Progenitor cell of endocrine pancreas (in vitro differentiated cells): ENCODE measurements at regions not wholly inside any gene's neighbourhood (a gene's known extent, or its start where the extent isn't known, plus 50 kb on each side); places are given as distances from the start of the nearest gene placed in this dataset.
"Not testable (repeated sequence)": the region's sequence is repeated elsewhere in the genome, so short reads cannot be mapped to it uniquely, and the experiment has no call there.

Experiments
- DNase-seq: peaks from one replicate; pipeline ENCODE4 v3.0.0; 2021; ENCODE audit warnings: low spot score; ENCODE audit not compliant: unreplicated experiment
- H3K27ac Mint-ChIP-seq: 2 replicates; pipeline ENCODE4 v1.8.0; 2021; ENCODE audit warnings: mild to moderate bottlenecking, moderate library complexity, mixed read lengths
- H3K27me3 Mint-ChIP-seq: 2 replicates; pipeline ENCODE4 v1.8.0; 2021; ENCODE audit warnings: mixed read lengths
- H3K36me3 Mint-ChIP-seq: 2 replicates; pipeline ENCODE4 v1.8.0; 2022; ENCODE audit warnings: mixed read lengths; ENCODE audit not compliant: insufficient read depth
- H3K4me1 Mint-ChIP-seq: 2 replicates; pipeline ENCODE4 v1.8.0; 2021; ENCODE audit warnings: low read depth, mixed read lengths
- H3K4me3 Mint-ChIP-seq: 2 replicates; pipeline ENCODE4 v1.8.0; 2021; ENCODE audit warnings: low read depth, mild to moderate bottlenecking, moderate library complexity, mixed read lengths
- H3K9me3 Mint-ChIP-seq: 2 replicates; pipeline ENCODE4 v1.8.0; 2021; ENCODE audit warnings: low read depth, mixed read lengths
- TF ChIP-seq, protein P1 (sequence below): fragments of 200-600 bp; sonication (generic); IDR thresholded peaks from one replicate; pipeline ENCODE4 v1.5.0; 2021; ENCODE audit warnings: antibody characterized with exemption, mild to moderate bottlenecking; ENCODE audit not compliant: unreplicated experiment

DNA sequence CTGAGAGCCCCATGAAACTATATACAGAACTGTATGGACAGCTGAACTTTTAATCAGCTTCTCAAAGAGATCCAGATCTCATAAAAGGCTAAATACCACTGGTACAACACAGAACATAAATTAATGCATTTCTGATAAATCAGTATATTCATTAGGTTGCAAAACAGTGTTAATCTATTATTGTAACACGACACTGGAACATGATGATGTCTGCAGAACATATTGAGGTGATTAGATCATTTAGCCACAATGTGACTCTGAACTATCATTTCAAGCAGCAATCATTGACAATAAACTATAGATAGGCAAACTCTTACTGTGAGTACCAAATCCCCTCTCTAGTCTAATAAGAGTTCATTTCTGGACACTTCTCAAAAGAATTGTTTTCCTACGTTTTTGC is 50.3 kb downstream of the GASK1B start:
- no peaks in the 10 kb centered on the region for H3K36me3 Mint-ChIP-seq
- no peaks in the 10 kb centered on the region for H3K27me3 Mint-ChIP-seq
- peaks cover 8% of the 10 kb centered on the region for H3K4me1 Mint-ChIP-seq
- H3K4me3 Mint-ChIP-seq = no peak overlapping the region
- DNase-seq = no peak
- H3K27ac Mint-ChIP-seq = no peak overlapping the region
- no peaks in the 10 kb centered on the region for H3K9me3 Mint-ChIP-seq
- TF ChIP-seq, protein P1, sequence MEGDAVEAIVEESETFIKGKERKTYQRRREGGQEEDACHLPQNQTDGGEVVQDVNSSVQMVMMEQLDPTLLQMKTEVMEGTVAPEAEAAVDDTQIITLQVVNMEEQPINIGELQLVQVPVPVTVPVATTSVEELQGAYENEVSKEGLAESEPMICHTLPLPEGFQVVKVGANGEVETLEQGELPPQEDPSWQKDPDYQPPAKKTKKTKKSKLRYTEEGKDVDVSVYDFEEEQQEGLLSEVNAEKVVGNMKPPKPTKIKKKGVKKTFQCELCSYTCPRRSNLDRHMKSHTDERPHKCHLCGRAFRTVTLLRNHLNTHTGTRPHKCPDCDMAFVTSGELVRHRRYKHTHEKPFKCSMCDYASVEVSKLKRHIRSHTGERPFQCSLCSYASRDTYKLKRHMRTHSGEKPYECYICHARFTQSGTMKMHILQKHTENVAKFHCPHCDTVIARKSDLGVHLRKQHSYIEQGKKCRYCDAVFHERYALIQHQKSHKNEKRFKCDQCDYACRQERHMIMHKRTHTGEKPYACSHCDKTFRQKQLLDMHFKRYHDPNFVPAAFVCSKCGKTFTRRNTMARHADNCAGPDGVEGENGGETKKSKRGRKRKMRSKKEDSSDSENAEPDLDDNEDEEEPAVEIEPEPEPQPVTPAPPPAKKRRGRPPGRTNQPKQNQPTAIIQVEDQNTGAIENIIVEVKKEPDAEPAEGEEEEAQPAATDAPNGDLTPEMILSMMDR = no peak

DNA sequence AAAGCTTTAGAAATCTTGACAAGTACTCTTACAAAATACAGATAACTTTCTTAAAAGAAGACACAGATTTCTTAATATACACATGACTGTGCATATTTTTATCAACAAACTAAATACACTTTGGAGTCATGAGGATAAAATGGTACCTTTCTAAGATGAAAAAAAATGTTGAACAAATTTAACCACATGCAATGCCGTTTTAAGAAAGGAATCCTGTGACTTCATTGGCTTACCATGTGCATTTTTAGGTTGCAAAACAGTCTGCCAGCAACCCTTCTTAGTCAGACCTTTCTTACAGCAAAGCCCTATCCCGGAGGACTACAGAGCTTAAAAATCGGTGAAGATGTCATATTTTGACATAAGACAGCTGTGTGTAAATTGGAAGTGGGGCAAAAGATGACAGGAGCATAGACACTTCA is 51.7 kb downstream of the GASK1B start:
- Mint-ChIP-seq H3K27me3 (no peaks in the 10 kb centered on the region), H3K9me3 (no peaks in the 10 kb centered on the region), H3K27ac (no peak overlapping the region), H3K36me3 (no peaks in the 10 kb centered on the region), H3K4me3 (no peak overlapping the region), H3K4me1 (peaks cover 8% of the 10 kb centered on the region)
- TF ChIP-seq, protein P1 = no peak
- DNase-seq = no peak

DNA sequence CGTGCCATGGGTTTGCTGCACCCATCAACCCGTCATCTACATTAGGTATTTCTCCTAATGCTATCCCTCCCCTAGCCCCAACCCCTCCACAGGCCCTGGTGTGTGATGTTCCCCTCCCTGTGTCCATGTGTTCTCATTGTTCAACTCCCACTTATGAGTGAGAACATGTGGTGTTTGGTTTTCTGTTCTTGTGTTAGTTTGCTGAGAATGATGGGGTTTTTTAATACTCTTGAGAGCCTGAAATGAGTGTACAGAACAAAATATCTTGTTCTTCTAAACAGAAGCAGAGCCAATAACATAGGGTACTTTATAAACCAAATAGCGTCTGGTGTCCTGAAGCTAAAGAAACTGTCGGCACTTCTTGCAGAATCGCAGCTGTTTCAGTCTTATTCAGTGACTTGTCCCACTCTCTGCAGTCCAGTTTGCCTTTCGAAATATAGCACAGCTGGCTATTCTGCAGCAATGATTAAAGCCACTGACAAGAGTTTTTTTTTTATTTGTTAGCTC is 52.1 kb downstream of the GASK1B start:
- H3K4me3 Mint-ChIP-seq, DNase-seq, H3K4me1 Mint-ChIP-seq, H3K36me3 Mint-ChIP-seq, H3K27me3 Mint-ChIP-seq, H3K27ac Mint-ChIP-seq, H3K9me3 Mint-ChIP-seq: not testable (repeated sequence)

DNA sequence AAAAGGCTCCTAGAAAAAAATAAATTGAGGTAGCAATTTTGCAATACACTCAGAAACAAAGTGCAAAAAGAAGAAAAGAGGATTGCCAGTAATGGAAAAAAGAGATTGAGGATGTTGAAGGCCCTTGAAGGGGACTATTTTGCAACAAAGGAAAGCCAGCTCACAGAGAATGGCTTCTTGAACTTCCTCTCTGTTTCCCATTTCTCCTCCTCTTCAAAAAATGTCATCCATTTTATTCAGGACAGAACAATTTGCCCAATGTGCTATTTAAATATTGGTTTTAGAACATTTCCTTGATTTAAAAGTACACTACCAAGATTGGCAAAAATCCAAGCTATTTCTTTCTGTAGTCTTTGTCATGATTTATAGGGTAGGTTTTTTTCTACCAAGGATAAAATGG is 60.2 kb downstream of the GASK1B start:
- Mint-ChIP-seq H3K27me3 (no peaks in the 10 kb centered on the region), H3K4me1 (peaks cover 11% of the 10 kb centered on the region), H3K4me3 (no peak overlapping the region), H3K36me3 (no peaks in the 10 kb centered on the region), H3K27ac (no peak overlapping the region), H3K9me3 (peaks cover 4% of the 10 kb centered on the region)
- no peak for DNase-seq
- TF ChIP-seq, protein P1 = no peak

DNA sequence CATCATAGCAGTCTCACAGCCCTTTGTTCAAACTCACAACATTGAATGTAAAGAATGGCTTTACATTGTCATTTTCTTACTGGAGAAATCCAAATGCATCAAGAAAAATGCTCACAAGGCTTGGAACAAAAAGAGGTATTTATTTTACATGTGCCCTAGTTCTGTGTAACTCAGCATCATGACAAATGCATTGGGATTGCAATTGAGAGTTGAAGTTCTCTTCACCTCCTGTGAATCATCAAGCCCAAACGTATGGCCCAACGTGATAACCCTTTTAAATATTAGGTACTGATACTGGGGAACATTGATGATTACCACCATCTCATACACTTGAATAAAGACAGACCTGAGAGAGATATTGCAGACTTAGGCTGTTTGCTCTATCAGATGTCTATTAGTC is 61.6 kb downstream of the GASK1B start:
- peaks cover 11% of the 10 kb centered on the region for H3K4me1 Mint-ChIP-seq
- no peak for DNase-seq
- H3K9me3 Mint-ChIP-seq = peaks cover 4% of the 10 kb centered on the region
- no peak overlapping the region for H3K27ac Mint-ChIP-seq
- H3K27me3 Mint-ChIP-seq = no peaks in the 10 kb centered on the region
- no peaks in the 10 kb centered on the region for H3K36me3 Mint-ChIP-seq
- TF ChIP-seq, protein P1 = no peak
- H3K4me3 Mint-ChIP-seq = no peak overlapping the region

DNA sequence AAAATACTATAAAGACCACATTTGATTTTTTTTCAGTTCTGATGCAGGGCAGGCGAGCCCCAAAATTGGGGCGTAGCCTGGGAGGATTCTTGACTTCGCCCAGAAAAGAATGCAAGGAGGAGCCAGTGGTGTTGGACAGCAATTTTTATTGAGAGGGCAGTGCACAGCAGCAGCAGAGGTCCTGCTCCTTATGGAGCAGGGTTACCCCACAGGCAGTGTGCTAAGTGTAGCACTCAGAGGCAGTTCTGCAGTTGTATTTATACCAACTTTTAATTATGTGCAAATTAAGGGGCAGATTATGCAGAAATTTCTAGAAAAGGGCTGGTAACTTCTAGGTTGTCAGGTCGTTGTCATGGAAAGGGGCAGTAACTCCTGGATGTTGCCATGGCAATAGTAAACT is 69.9 kb downstream of the GASK1B start:
- Mint-ChIP-seq H3K9me3 (peaks cover 2% of the 10 kb centered on the region), H3K27ac (no peak overlapping the region), H3K36me3 (no peaks in the 10 kb centered on the region), H3K4me3 (no peak overlapping the region), H3K4me1 (peaks cover 2% of the 10 kb centered on the region), H3K27me3 (no peaks in the 10 kb centered on the region)
- no peak for DNase-seq
- TF ChIP-seq, protein P1 = no peak
